Psoas muscle (tissue), 7 donors: ENCODE measurements at regions not wholly inside any gene's neighbourhood (a gene's known extent, or its start where the extent isn't known, plus 50 kb on each side); places are given as distances from the start of the nearest gene placed in this dataset.
A peak's percentile ranks its signal among the peaks of the same experiment; 100 is the strongest.

Source experiments
- ATAC-seq, 4 donors: fragments of 200-7000 bp; cut with Tn5 transposase; one replicate each; pipeline ENCODE4 v1.9.1; 2020; ENCODE audit warnings: moderate library complexity in 3 of 4, mild to moderate bottlenecking in 2 of 4
- DNase-seq, 2 donors: peaks; one replicate each; pipeline ENCODE4 v3.0.0-alpha.2; 2020
- H3K27ac ChIP-seq: fragments of 200-600 bp; one replicate; pipeline ENCODE4 v1.8.0; 2022
- H3K27me3 ChIP-seq, 3 donors: fragments of 200-600 bp in 1 of 3; one replicate each; pipeline versions ENCODE4 v1.6.1 to v1.8.0; 2013 to 2022; ENCODE audit warnings: low read length in 2 of 3, mild to moderate bottlenecking in 2 of 3, moderate library complexity in 1 of 3; ENCODE audit not compliant: insufficient read depth in 3 of 3
- H3K36me3 ChIP-seq, 2 donors: fragments of 200-600 bp in 1 of 2; one replicate each; pipeline versions ENCODE4 v1.6.1 to v1.8.0; 2013 to 2022; ENCODE audit warnings: low read depth in 1 of 2, mild to moderate bottlenecking in 1 of 2, moderate library complexity in 1 of 2; ENCODE audit not compliant: insufficient read depth in 1 of 2
- H3K4me1 ChIP-seq: fragments of 200-600 bp; one replicate; pipeline ENCODE4 v1.8.0; 2022
- H3K4me3 ChIP-seq: fragments of 200-600 bp; one replicate; pipeline ENCODE4 v1.8.0; 2022; ENCODE audit warnings: mild to moderate bottlenecking
- H3K9me3 ChIP-seq: fragments of 200-600 bp; one replicate; pipeline ENCODE4 v1.8.0; 2022
- CTCF ChIP-seq: fragments of 200-600 bp; IDR thresholded peaks from one replicate; pipeline ENCODE4 v1.8.0; 2022; ENCODE audit warnings: antibody characterized with exemption
- WGBS, 3 donors: extraction: QIAGEN DNeasy Blood & Tissue Kit; methylation state at CpG; one replicate each; pipeline versions ENCODE4 v1.1.6 to v1.1.7; 2013; 5-methylcytosine and 5-hydroxymethylcytosine counted together
- intact Hi-C, 2 donors: fragments of 100-400 bp; cut with DNase I; formaldehyde crosslinking; loops; one replicate each; pipeline versions ENCODE4 v1.11.0 to v1.14.2; 2022
- donor health status: healthy with polysubstance abuse.
- donor health status: DM: no; HTN: no; CAD: no; lungs with moderate emphysema.
- donor health status: Bipolar disorder and iron deficiency.
- donor health status: healthy.
- donor health status: DM: yes; HTN: yes; CAD: no.
- donor health status: DM: no; HTN: no; CAD: no.
- donor health status: DM: yes; HTN: yes; CAD: no.

GRCh38 chr17:77437747-77438146 is 297.0 kb downstream of the SEC14L1 start:
- intact Hi-C loops, result loop anchor here (5.0 kb wide), 3 partner anchors 35 to 445 kb away; no protein-coding TSS in a partner anchor
- Histone ChIP-seq H3K36me3 (no peaks in the 10 kb centered on the region), H3K27me3 (no peaks in the 10 kb centered on the region), H3K27ac (peak overlapping the region; percentile 16), H3K4me3 (no peak overlapping the region), H3K9me3 (no peaks in the 10 kb centered on the region), H3K4me1 (peaks cover 71% of the 10 kb centered on the region)
- 65 to 72% (median 68%) methylated on average over 12 of the region's 12 CpGs for WGBS, 3 donors
- ATAC-seq, result no peak
- DNase-seq, result no peak
- no peak for TF ChIP-seq CTCF

DNA sequence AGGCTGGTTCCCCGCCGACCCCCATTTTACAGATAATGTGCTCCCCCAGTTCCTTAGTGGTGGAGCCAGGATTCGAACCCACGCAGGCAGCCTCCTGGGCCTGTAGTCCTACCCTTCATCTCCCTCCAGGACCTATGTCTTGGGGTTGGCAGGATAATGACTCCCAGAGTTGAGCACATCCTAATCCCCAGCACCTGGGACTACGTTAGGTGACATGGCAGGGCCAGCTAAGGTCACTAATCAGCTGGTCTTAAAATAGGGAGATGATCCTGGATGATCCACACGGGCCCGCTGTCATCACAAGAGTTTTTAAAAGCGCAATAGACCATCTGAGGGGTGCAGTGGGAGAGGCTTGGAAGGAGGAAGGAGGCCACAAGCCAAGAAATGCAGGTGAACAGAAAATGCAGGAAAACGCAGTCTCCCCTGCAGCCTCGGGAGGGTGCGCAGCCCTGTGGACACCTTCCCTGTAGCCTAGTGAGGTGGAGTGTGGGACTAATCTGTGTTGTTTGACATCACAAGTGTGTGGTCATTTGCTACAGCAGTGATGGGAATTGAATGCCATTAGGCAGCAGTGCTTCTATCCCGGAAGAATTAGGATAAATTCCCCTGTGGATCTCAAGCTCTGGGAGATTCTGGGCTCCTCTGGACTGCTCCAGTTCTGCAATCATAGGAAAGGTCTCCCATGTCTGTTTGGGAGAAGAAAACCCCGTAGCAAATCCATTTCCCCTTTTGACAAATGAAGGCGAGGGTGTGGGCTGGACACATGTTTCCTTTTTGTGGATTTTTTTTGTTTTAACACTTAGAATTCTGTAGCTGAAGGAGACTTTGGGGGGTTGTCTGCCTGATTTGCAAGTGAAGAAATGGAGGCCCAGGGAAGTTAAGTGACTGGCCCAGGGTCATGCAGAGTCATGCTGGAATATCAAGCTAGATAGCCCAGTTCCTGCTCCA is 297.7 kb downstream of the SEC14L1 start:
- 49 to 59% (median 52%) methylated on average over 14 of the region's 14 CpGs for WGBS, 3 donors
- peaks cover 65% of the 10 kb centered on the region for H3K4me1 ChIP-seq

GRCh38 chr17:77439189-77440018 is 298.6 kb downstream of the SEC14L1 start:
- intact Hi-C loops, result loop anchor here (5.0 kb wide), 3 partner anchors 33 to 443 kb away; no protein-coding TSS in a partner anchor
- no peak overlapping the region for H3K4me3 ChIP-seq
- ATAC-seq (no peak), DNase-seq (no peak)
- no peaks in the 10 kb centered on the region for H3K27me3 ChIP-seq
- TF ChIP-seq CTCF, result no peak
- H3K27ac ChIP-seq, result no peak overlapping the region
- 60 to 61% (median 60%) methylated on average over 11 to 15 of the region's 15 CpGs for WGBS, 3 donors
- H3K36me3 ChIP-seq, result no peaks in the 10 kb centered on the region
- H3K4me1 ChIP-seq, result peaks cover 57% of the 10 kb centered on the region
- no peaks in the 10 kb centered on the region for H3K9me3 ChIP-seq

More for the DNA sequence above, 297.7 kb downstream of the SEC14L1 start:
- H3K4me3 ChIP-seq, result no peak overlapping the region
- TF ChIP-seq CTCF, result no peak
- intact Hi-C loops, result loop anchor here (5.0 kb wide), 3 partner anchors 34 to 444 kb away; no protein-coding TSS in a partner anchor
- H3K27ac ChIP-seq, result peak overlapping the region; percentile 16
- no peaks in the 10 kb centered on the region for H3K36me3 ChIP-seq
- ATAC-seq, result peak; percentile 20 to 63 (median 42)
- H3K9me3 ChIP-seq, result no peaks in the 10 kb centered on the region
- H3K27me3 ChIP-seq, result no peaks in the 10 kb centered on the region
- no peak for DNase-seq

GRCh38 chr17:77440560-77440981 is 299.8 kb downstream of the SEC14L1 start:
- peaks cover 56% of the 10 kb centered on the region for H3K4me1 ChIP-seq

More at GRCh38 chr17:77440560-77440981, 299.8 kb downstream of the SEC14L1 start:
- no peak overlapping the region for H3K4me3 ChIP-seq
- 49 to 53% (median 51%) methylated on average over 11 to 12 of the region's 12 CpGs for whole genome bisulfite sequencing, 3 donors
- no peaks in the 10 kb centered on the region for H3K27me3 ChIP-seq
- peak in 1 of 2 donors; percentile 21 for DNase-seq
- TF ChIP-seq CTCF, result no peak
- peak in 1 of 4 donors; percentile 13 for ATAC-seq
- intact Hi-C loops, result no loop called here
- H3K9me3 ChIP-seq, result no peaks in the 10 kb centered on the region
- no peaks in the 10 kb centered on the region for H3K36me3 ChIP-seq
- H3K27ac ChIP-seq, result peak overlapping the region; percentile 21
